ENCODE measurements at regions not wholly inside any gene's neighbourhood (a gene's known extent, or its start where the extent isn't known, plus 50 kb on each side); places are given as distances from the start of the nearest gene placed in this dataset.
"Not testable (repeated sequence)": the region's sequence is repeated elsewhere in the genome, so short reads cannot be mapped to it uniquely, and the experiment has no call there.

GRCh38 chr17:54372069-54372749 is 528.4 kb upstream of the TOM1L1 start:
- Histone ChIP-seq H4K20me1 (ENCODE audit: insufficient read depth, low read length) (no peaks in the 10 kb centered on the region), H3K4me3 (ENCODE audit: low read depth, low read length, poor library complexity, severe bottlenecking) (no peak overlapping the region), H3K9ac (ENCODE audit: low read length) (no peak overlapping the region), H3K9me3 (ENCODE audit: low read length) (no peaks in the 10 kb centered on the region), H2AFZ (ENCODE audit: low read length) (no peak overlapping the region), H3K9me2 (ENCODE audit: low read depth, low read length) (no peaks in the 10 kb centered on the region), H3K4me2 (ENCODE audit: low read length) (no peak overlapping the region), H3K27me3 (ENCODE audit: insufficient read depth, low read length) (no peaks in the 10 kb centered on the region), H3F3A (ENCODE audit: insufficient read depth, low read length) (no peaks in the 10 kb centered on the region), H3K79me2 (ENCODE audit: insufficient read depth, low read length) (no peaks in the 10 kb centered on the region), H3K4me1 (ENCODE audit: insufficient read depth, low read length, severe bottlenecking) (no peaks in the 10 kb centered on the region), H3K27ac (ENCODE audit: low read depth, low read length, poor library complexity, severe bottlenecking) (no peak overlapping the region), H3K36me3 (ENCODE audit: insufficient read depth, low read length) (no peaks in the 10 kb centered on the region)
- TF ChIP-seq EZH2 (IDR thresholded peaks at IDR 0.05; ENCODE audit: borderline replicate concordance, low read length) (no peak), CTCF (IDR thresholded peaks at IDR 0.05; ENCODE audit: low read length) (no peak)

- H3K4me2 ChIP-seq (ENCODE audit: low read length) = no peak overlapping the region
- H3K9me3 ChIP-seq (ENCODE audit: low read length) = no peaks in the 10 kb centered on the region
- H3F3A ChIP-seq (ENCODE audit: insufficient read depth, low read length) = no peaks in the 10 kb centered on the region
- no peaks in the 10 kb centered on the region for H3K27me3 ChIP-seq (ENCODE audit: insufficient read depth, low read length)
- no peaks in the 10 kb centered on the region for H3K36me3 ChIP-seq (ENCODE audit: insufficient read depth, low read length)
- H3K79me2 ChIP-seq (ENCODE audit: insufficient read depth, low read length) = no peaks in the 10 kb centered on the region
- no peak overlapping the region for H3K9ac ChIP-seq (ENCODE audit: low read length)
- H3K4me3 ChIP-seq (ENCODE audit: low read depth, low read length, poor library complexity, severe bottlenecking) = no peak overlapping the region
- H3K27ac ChIP-seq (ENCODE audit: low read depth, low read length, poor library complexity, severe bottlenecking) = no peak overlapping the region
- no peaks in the 10 kb centered on the region for H4K20me1 ChIP-seq (ENCODE audit: insufficient read depth, low read length)
- H2AFZ ChIP-seq (ENCODE audit: low read length) = no peak overlapping the region
- H3K4me1 ChIP-seq (ENCODE audit: insufficient read depth, low read length, severe bottlenecking) = no peaks in the 10 kb centered on the region
- no peaks in the 10 kb centered on the region for H3K9me2 ChIP-seq (ENCODE audit: low read depth, low read length)
- TF ChIP-seq EZH2 (IDR thresholded peaks at IDR 0.05; ENCODE audit: borderline replicate concordance, low read length) (no peak), CTCF (IDR thresholded peaks at IDR 0.05; ENCODE audit: low read length) (no peak)
Measured at GRCh38 chr17:54373970-54374369, 526.7 kb upstream of the TOM1L1 start.

- not testable (repeated sequence) for H3K36me3 ChIP-seq (ENCODE audit: insufficient read depth, low read length); H3K27me3 ChIP-seq (ENCODE audit: insufficient read depth, low read length); H3K27ac ChIP-seq (ENCODE audit: low read depth, low read length, poor library complexity, severe bottlenecking); H3K9ac ChIP-seq (ENCODE audit: low read length); H2AFZ ChIP-seq (ENCODE audit: low read length); H3K4me2 ChIP-seq (ENCODE audit: low read length); H3K79me2 ChIP-seq (ENCODE audit: insufficient read depth, low read length); H3F3A ChIP-seq (ENCODE audit: insufficient read depth, low read length); H3K4me3 ChIP-seq (ENCODE audit: low read depth, low read length, poor library complexity, severe bottlenecking); H3K4me1 ChIP-seq (ENCODE audit: insufficient read depth, low read length, severe bottlenecking); H3K9me2 ChIP-seq (ENCODE audit: low read depth, low read length); H4K20me1 ChIP-seq (ENCODE audit: insufficient read depth, low read length); H3K9me3 ChIP-seq (ENCODE audit: low read length)
Measured at GRCh38 chr17:54376409-54376808, 524.2 kb upstream of the TOM1L1 start.

GRCh38 chr17:54381482-54381881 is 519.2 kb upstream of the TOM1L1 start:
- Histone ChIP-seq H3F3A (ENCODE audit: insufficient read depth, low read length) (no peaks in the 10 kb centered on the region), H4K20me1 (ENCODE audit: insufficient read depth, low read length) (no peaks in the 10 kb centered on the region), H3K4me1 (ENCODE audit: insufficient read depth, low read length, severe bottlenecking) (no peaks in the 10 kb centered on the region), H3K27ac (ENCODE audit: low read depth, low read length, poor library complexity, severe bottlenecking) (no peak overlapping the region), H3K9ac (ENCODE audit: low read length) (no peak overlapping the region), H3K4me2 (ENCODE audit: low read length) (no peak overlapping the region), H3K9me3 (ENCODE audit: low read length) (no peaks in the 10 kb centered on the region), H3K27me3 (ENCODE audit: insufficient read depth, low read length) (no peaks in the 10 kb centered on the region), H3K4me3 (ENCODE audit: low read depth, low read length, poor library complexity, severe bottlenecking) (no peak overlapping the region), H2AFZ (ENCODE audit: low read length) (no peak overlapping the region), H3K36me3 (ENCODE audit: insufficient read depth, low read length) (no peaks in the 10 kb centered on the region), H3K9me2 (ENCODE audit: low read depth, low read length) (no peaks in the 10 kb centered on the region), H3K79me2 (ENCODE audit: insufficient read depth, low read length) (no peaks in the 10 kb centered on the region)
- TF ChIP-seq CTCF (IDR thresholded peaks at IDR 0.05; ENCODE audit: low read length) (no peak), EZH2 (IDR thresholded peaks at IDR 0.05; ENCODE audit: borderline replicate concordance, low read length) (no peak)

All from OCI-LY1 (cell line).